Mucosa of descending colon (tissue), 3 donors: ENCODE measurements at regions not wholly inside any gene's neighbourhood (a gene's known extent, or its start where the extent isn't known, plus 50 kb on each side); places are given as distances from the start of the nearest gene placed in this dataset.

ENCODE experiments used
- ATAC-seq: fragments of 200-7000 bp; cut with Tn5 transposase; one replicate; pipeline ENCODE4 v1.9.1; 2020; ENCODE audit warnings: mild to moderate bottlenecking, moderate library complexity
- DNase-seq, 3 donors: peaks; one replicate each; pipeline ENCODE4 v3.0.0-alpha.2; 2020
- H3K36me3 ChIP-seq: fragments of 200-600 bp; one replicate; pipeline ENCODE4 v1.8.0; 2021; ENCODE audit warnings: low read depth, mild to moderate bottlenecking
- H3K4me1 ChIP-seq: fragments of 200-600 bp; one replicate; pipeline ENCODE4 v1.8.0; 2021; ENCODE audit warnings: low read depth, mild to moderate bottlenecking
- H3K4me3 ChIP-seq: fragments of 200-600 bp; one replicate; pipeline ENCODE4 v1.8.0; 2021; ENCODE audit warnings: mild to moderate bottlenecking
- H3K9me3 ChIP-seq: fragments of 200-600 bp; one replicate; pipeline ENCODE4 v1.8.0; 2021; ENCODE audit warnings: mild to moderate bottlenecking
- CTCF ChIP-seq: fragments of 200-600 bp; IDR thresholded peaks from one replicate; pipeline ENCODE4 v1.8.0; 2022; ENCODE audit warnings: antibody characterized with exemption, mild to moderate bottlenecking
- intact Hi-C, 2 donors: fragments of 100-400 bp; cut with DNase I in 1 of 2; cut with micrococcal nuclease in 1 of 2; formaldehyde crosslinking; loops; one replicate each; pipeline versions ENCODE4 v1.11.0 to v1.11.1; 2022; cut with DNase I, micrococcal nuclease
- donor health status: DM: no; HTN: no; CAD: no; lungs with moderate emphysema.
- donor health status: DM: no; HTN: no; CAD: no.
- donor health status: DM: no; HTN: yes; CAD: no.

- DNase-seq (no peak), ATAC-seq (no peak)
- Histone ChIP-seq H3K9me3 (peaks cover 23% of the 10 kb centered on the region), H3K4me3 (no peak overlapping the region), H3K36me3 (no peaks in the 10 kb centered on the region), H3K4me1 (no peaks in the 10 kb centered on the region)
- intact Hi-C loops = no loop called here
- TF ChIP-seq CTCF = no peak
Measured at GRCh38 chr17:54527941-54528340, 372.7 kb upstream of the TOM1L1 start.

GRCh38 chr17:54530398-54530797, 370.3 kb upstream of the TOM1L1 start:
- ATAC-seq (no peak), DNase-seq (no peak)
- intact Hi-C loops = no loop called here
- TF ChIP-seq CTCF = no peak
- H3K36me3 ChIP-seq = no peaks in the 10 kb centered on the region
- H3K4me1 ChIP-seq = no peaks in the 10 kb centered on the region
- H3K4me3 ChIP-seq = no peak overlapping the region
- H3K9me3 ChIP-seq = peaks cover 29% of the 10 kb centered on the region

GRCh38 chr17:54536306-54536705, 364.3 kb upstream of the TOM1L1 start:
- ATAC-seq (no peak), DNase-seq (no peak)
- no peak for TF ChIP-seq CTCF
- H3K4me1 ChIP-seq = no peaks in the 10 kb centered on the region
- no peaks in the 10 kb centered on the region for H3K36me3 ChIP-seq
- H3K4me3 ChIP-seq = no peak overlapping the region
- peaks cover 50% of the 10 kb centered on the region for H3K9me3 ChIP-seq
- intact Hi-C loops = no loop called here

GRCh38 chr17:54537656-54538055, 363.0 kb upstream of the TOM1L1 start:
- Histone ChIP-seq H3K36me3 (no peaks in the 10 kb centered on the region), H3K4me3 (no peak overlapping the region), H3K4me1 (no peaks in the 10 kb centered on the region), H3K9me3 (peaks cover 52% of the 10 kb centered on the region)
- no peak for DNase-seq
- ATAC-seq = no peak
- intact Hi-C loops = no loop called here
- no peak for TF ChIP-seq CTCF

- no peaks in the 10 kb centered on the region for H3K36me3 ChIP-seq
- ATAC-seq (no peak), DNase-seq (no peak)
- H3K4me3 ChIP-seq = no peak overlapping the region
- peaks cover 25% of the 10 kb centered on the region for H3K9me3 ChIP-seq
- TF ChIP-seq CTCF = no peak
- intact Hi-C loops = no loop called here
- H3K4me1 ChIP-seq = no peaks in the 10 kb centered on the region
Measured at GRCh38 chr17:54544249-54544648, 356.4 kb upstream of the TOM1L1 start.

- no peak for DNase-seq
- intact Hi-C loops = no loop called here
- TF ChIP-seq CTCF = no peak
- H3K9me3 ChIP-seq = peaks cover 27% of the 10 kb centered on the region
- H3K36me3 ChIP-seq = no peaks in the 10 kb centered on the region
- no peak for ATAC-seq
- H3K4me1 ChIP-seq = no peaks in the 10 kb centered on the region
- no peak overlapping the region for H3K4me3 ChIP-seq
Measured at GRCh38 chr17:54559883-54560282, 340.8 kb upstream of the TOM1L1 start.
